ENCODE measurements at regions not wholly inside any gene's neighbourhood (a gene's known extent, or its start where the extent isn't known, plus 50 kb on each side); places are given as distances from the start of the nearest gene placed in this dataset.
"Not testable (repeated sequence)": the region's sequence is repeated elsewhere in the genome, so short reads cannot be mapped to it uniquely, and the experiment has no call there.

DNA sequence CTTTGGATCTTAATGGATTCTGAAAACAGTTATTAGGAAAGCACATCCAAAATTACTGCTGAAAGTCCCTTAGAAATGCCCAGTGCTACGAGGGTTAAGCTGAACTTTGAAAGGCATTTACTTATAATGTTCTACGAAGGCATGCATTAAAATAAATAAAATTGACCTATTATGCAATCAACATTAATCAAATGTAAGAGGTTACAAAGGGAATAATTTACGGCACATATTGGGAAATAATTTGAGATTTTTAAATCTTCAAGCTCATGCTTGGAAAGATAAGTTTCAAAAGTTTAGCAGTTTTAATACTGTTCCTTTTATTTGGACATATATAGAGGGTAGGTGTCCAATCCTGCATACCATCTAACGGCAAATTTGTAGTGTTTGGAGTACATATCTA is 1564.1 kb upstream of the DDX18 start:
- H3K4me1 Mint-ChIP-seq = no peaks in the 10 kb centered on the region
- peaks cover 4% of the 10 kb centered on the region for H3K36me3 Mint-ChIP-seq (ENCODE audit: low read depth)
- H3K9me3 Mint-ChIP-seq = peaks cover 3% of the 10 kb centered on the region
- TF ChIP-seq, protein P1, sequence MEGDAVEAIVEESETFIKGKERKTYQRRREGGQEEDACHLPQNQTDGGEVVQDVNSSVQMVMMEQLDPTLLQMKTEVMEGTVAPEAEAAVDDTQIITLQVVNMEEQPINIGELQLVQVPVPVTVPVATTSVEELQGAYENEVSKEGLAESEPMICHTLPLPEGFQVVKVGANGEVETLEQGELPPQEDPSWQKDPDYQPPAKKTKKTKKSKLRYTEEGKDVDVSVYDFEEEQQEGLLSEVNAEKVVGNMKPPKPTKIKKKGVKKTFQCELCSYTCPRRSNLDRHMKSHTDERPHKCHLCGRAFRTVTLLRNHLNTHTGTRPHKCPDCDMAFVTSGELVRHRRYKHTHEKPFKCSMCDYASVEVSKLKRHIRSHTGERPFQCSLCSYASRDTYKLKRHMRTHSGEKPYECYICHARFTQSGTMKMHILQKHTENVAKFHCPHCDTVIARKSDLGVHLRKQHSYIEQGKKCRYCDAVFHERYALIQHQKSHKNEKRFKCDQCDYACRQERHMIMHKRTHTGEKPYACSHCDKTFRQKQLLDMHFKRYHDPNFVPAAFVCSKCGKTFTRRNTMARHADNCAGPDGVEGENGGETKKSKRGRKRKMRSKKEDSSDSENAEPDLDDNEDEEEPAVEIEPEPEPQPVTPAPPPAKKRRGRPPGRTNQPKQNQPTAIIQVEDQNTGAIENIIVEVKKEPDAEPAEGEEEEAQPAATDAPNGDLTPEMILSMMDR (conservative IDR thresholded peaks at IDR 0.05) = no peak
- no peaks in the 10 kb centered on the region for H3K27me3 Mint-ChIP-seq (ENCODE audit: low read depth)
- no peak overlapping the region for H3K27ac Mint-ChIP-seq (ENCODE audit: unreplicated experiment)
- no peak for DNase-seq (ENCODE audit: low read depth, low spot score)
- no peak overlapping the region for H3K4me3 Mint-ChIP-seq

DNA sequence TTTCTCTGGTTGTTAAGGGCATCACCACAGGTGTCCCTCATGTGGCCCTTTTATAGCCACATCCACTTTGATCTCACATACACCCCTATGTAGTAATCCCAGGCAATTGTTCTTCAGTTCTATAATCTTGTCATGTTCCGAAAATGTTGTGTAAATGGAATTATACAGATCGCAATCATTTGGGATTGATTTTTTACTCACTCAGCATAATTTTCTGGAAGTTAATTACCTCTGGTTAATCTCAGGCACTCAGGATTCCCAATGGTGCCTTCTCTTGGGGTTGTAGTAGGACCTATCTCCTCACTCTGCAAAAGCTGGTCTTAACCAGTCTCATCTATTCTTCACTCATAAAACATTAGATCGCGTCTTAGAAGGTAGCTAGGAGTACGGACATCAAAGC is 1549.6 kb upstream of the DDX18 start:
- Mint-ChIP-seq H3K27ac (ENCODE audit: unreplicated experiment) (no peak overlapping the region), H3K9me3 (peaks cover 11% of the 10 kb centered on the region)

DNA sequence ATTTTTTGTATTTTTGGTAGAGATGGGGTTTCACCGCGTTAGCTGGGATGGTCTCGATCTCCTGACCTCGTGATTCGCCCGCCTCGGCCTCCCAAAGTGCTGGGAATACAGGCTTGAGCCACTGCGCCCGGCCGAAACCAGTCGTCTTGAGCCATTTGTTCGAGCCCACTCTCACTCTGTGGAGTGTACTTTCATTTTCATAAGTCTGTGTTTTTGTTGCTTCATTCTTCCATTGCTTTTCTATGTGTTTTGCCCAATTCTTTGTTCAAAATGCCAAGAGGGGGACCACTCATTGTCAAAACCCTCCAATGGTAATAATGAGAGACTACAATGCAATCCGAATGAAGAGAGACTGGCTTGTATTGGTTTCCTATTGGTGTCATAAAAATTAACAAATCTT is 1545.5 kb upstream of the DDX18 start:
- peaks cover 2% of the 10 kb centered on the region for H3K9me3 Mint-ChIP-seq
- no peaks in the 10 kb centered on the region for H3K27me3 Mint-ChIP-seq (ENCODE audit: low read depth)
- H3K4me3 Mint-ChIP-seq = no peak overlapping the region
- H3K36me3 Mint-ChIP-seq (ENCODE audit: low read depth) = no peaks in the 10 kb centered on the region
- H3K27ac Mint-ChIP-seq (ENCODE audit: unreplicated experiment) = no peak overlapping the region
- no peaks in the 10 kb centered on the region for H3K4me1 Mint-ChIP-seq
- TF ChIP-seq, protein P1 (conservative IDR thresholded peaks at IDR 0.05) = no peak
- DNase-seq (ENCODE audit: low read depth, low spot score) = no peak

More for the DNA sequence above, 1549.6 kb upstream of the DDX18 start:
- H3K36me3 Mint-ChIP-seq (ENCODE audit: low read depth) = peaks cover 3% of the 10 kb centered on the region
- no peak overlapping the region for H3K4me3 Mint-ChIP-seq
- TF ChIP-seq, protein P1 (conservative IDR thresholded peaks at IDR 0.05) = no peak
- no peaks in the 10 kb centered on the region for H3K27me3 Mint-ChIP-seq (ENCODE audit: low read depth)
- H3K4me1 Mint-ChIP-seq = no peaks in the 10 kb centered on the region
- no peak for DNase-seq (ENCODE audit: low read depth, low spot score)

DNA sequence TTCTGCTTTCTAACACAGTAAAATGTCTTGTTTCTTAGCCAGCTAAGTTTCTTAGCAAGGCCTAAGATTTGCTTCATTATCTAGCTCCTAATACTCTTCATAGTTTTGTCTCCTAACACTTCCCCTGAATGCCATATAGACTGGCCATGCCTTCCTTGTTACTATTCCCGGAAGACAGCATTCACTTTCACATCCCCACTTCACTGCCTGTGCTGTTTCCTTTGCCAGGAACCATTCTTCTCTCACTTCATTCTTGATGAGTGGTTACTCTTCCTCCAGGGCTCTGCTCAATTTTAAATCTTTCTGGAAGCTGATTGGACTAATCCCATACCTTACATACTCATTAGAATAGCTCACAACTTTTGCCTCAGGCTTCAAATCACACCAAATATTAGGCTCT is 1510.2 kb upstream of the DDX18 start:
- H3K9me3 Mint-ChIP-seq = peaks cover 2% of the 10 kb centered on the region
- TF ChIP-seq, protein P1 (conservative IDR thresholded peaks at IDR 0.05) = no peak
- no peak overlapping the region for H3K4me3 Mint-ChIP-seq
- H3K36me3 Mint-ChIP-seq (ENCODE audit: low read depth) = no peaks in the 10 kb centered on the region
- H3K4me1 Mint-ChIP-seq = no peaks in the 10 kb centered on the region
- DNase-seq (ENCODE audit: low read depth, low spot score) = no peak
- no peak overlapping the region for H3K27ac Mint-ChIP-seq (ENCODE audit: unreplicated experiment)
- no peaks in the 10 kb centered on the region for H3K27me3 Mint-ChIP-seq (ENCODE audit: low read depth)

DNA sequence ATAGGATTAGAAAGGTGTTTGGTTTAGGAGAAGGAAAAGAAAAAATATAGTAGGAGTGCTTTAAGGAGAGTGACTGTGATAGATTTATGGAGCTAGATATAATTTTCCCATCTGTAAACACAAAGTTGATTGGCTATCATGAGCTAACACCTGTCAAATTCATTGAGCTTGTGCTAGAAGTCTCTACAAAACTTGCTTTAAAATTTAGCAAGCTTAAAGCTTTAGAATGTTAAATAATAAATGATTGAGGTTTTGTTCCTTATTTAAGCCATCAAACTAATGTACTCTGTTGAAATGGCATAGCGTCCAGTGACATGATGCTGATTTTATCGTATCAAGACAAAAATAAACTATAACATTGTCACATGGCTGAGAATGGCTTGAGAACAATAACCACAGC is 1497.4 kb upstream of the DDX18 start:
- TF ChIP-seq, protein P1 (conservative IDR thresholded peaks at IDR 0.05) = no peak
- H3K36me3 Mint-ChIP-seq (ENCODE audit: low read depth) = no peaks in the 10 kb centered on the region
- DNase-seq (ENCODE audit: low read depth, low spot score) = no peak
- no peaks in the 10 kb centered on the region for H3K9me3 Mint-ChIP-seq
- H3K4me1 Mint-ChIP-seq = no peaks in the 10 kb centered on the region
- no peaks in the 10 kb centered on the region for H3K27me3 Mint-ChIP-seq (ENCODE audit: low read depth)
- no peak overlapping the region for H3K4me3 Mint-ChIP-seq
- no peak overlapping the region for H3K27ac Mint-ChIP-seq (ENCODE audit: unreplicated experiment)

DNA sequence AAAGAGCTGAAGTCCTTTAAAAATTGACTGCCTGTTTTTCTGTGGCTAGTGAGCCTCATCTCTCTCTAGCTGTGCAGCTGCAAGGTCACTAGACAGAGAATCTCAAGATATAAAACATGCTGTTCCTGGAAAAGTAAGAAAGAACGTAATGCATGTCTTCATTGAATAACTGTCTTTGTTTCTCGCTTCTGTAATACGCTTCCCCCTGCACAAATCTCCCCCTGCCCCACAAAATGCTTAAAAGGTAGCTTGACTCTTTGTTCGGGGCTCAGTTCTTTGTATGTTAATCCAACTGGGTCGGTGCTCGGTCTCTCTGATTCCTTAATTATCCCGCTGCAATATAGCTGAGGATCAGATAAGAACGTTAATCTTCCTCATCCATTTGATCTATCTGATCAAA is 1495.9 kb upstream of the DDX18 start:
- not testable (repeated sequence) for H3K36me3 Mint-ChIP-seq (ENCODE audit: low read depth); H3K4me1 Mint-ChIP-seq; H3K4me3 Mint-ChIP-seq; H3K9me3 Mint-ChIP-seq; DNase-seq (ENCODE audit: low read depth, low spot score); H3K27me3 Mint-ChIP-seq (ENCODE audit: low read depth); H3K27ac Mint-ChIP-seq (ENCODE audit: unreplicated experiment)
